ENCODE measurements at regions not wholly inside any gene's neighbourhood (a gene's known extent, or its start where the extent isn't known, plus 50 kb on each side); places are given as distances from the start of the nearest gene placed in this dataset.

GRCh38 chr5:158537366-158537765 is 562.4 kb downstream of the EBF1 start:
- TF ChIP-seq CTCF (IDR thresholded peaks at IDR 0.05; ENCODE audit: low read length) (no peak), EZH2 (IDR thresholded peaks at IDR 0.05; ENCODE audit: borderline replicate concordance, low read length) (no peak)
